Fibroblast of lung (primary cell): ENCODE measurements at regions not wholly inside any gene's neighbourhood (a gene's known extent, or its start where the extent isn't known, plus 50 kb on each side); places are given as distances from the start of the nearest gene placed in this dataset.

Experiments
- DNase-seq, 2 donors: peaks; one replicate each; pipeline versions ENCODE4 v3.0.0 to v3.0.0-alpha.2; 2010; ENCODE audit warnings: low read depth in 2 of 2
- H2AFZ ChIP-seq: 2 replicates; pipeline ENCODE4 v1.5.1; 2012; ENCODE audit warnings: low read length, control low read depth, inconsistent platforms
- H3K27ac ChIP-seq: 2 replicates; pipeline ENCODE4 v1.5.1; 2011; ENCODE audit warnings: low read length, control low read depth; ENCODE audit not compliant: insufficient read depth
- H3K27me3 ChIP-seq: 2 replicates; pipeline ENCODE4 v1.5.1; 2011; ENCODE audit warnings: mild to moderate bottlenecking, low read length; ENCODE audit not compliant: control insufficient read depth, insufficient read depth
- H3K36me3 ChIP-seq: 2 replicates; pipeline ENCODE4 v1.5.1; 2011; ENCODE audit warnings: low read length; ENCODE audit not compliant: control insufficient read depth, insufficient read depth
- H3K4me1 ChIP-seq: 2 replicates; pipeline ENCODE4 v1.5.1; 2011; ENCODE audit warnings: low read length; ENCODE audit not compliant: control insufficient read depth, insufficient read depth; ENCODE audit errors: extremely low read depth
- H3K4me2 ChIP-seq: 2 replicates; pipeline ENCODE4 v1.5.1; 2011; ENCODE audit warnings: low read length, control low read depth; ENCODE audit not compliant: insufficient read depth; ENCODE audit errors: extremely low read depth
- H3K4me3 ChIP-seq, 4 experiments: fragments of 200-600 bp in 1 of 4; sonication (generic) in 1 of 4; replicated peaks in 1 of 4; 2 replicates each; pipeline ENCODE4 v1.5.1; 2011 to 2016; ENCODE audit warnings: low read length in 4 of 4, low read depth in 3 of 4, mild to moderate bottlenecking in 3 of 4, control low read depth in 2 of 4, inconsistent platforms in 1 of 4, mixed read lengths in 1 of 4; ENCODE audit not compliant: insufficient read depth in 1 of 4; ENCODE audit errors: control extremely low read depth in 1 of 4
- H3K79me2 ChIP-seq: 2 replicates; pipeline ENCODE4 v1.5.1; 2012; ENCODE audit warnings: mild to moderate bottlenecking, low read length, inconsistent platforms; ENCODE audit not compliant: control insufficient read depth, insufficient read depth
- H3K9ac ChIP-seq: 2 replicates; pipeline ENCODE4 v1.5.1; 2011; ENCODE audit warnings: mild to moderate bottlenecking, low read length, control low read depth; ENCODE audit not compliant: insufficient read depth
- H3K9me3 ChIP-seq: 2 replicates; pipeline ENCODE4 v1.5.1; 2012; ENCODE audit warnings: low read depth, low read length; ENCODE audit not compliant: control insufficient read depth, insufficient read depth
- H4K20me1 ChIP-seq: 2 replicates; pipeline ENCODE4 v1.5.1; 2011; ENCODE audit warnings: low read length; ENCODE audit not compliant: control insufficient read depth, insufficient read depth; ENCODE audit errors: extremely low read depth
- CTCF ChIP-seq, 2 donors: IDR thresholded peaks in 1 of 2; conservative IDR thresholded peaks in 1 of 2; 1 replicate in 1 of 2; 2 replicates in 1 of 2; pipeline ENCODE4 v1.5.1; 2011 to 2012; ENCODE audit warnings: low read length in 2 of 2, control low read depth in 1 of 2, inconsistent platforms in 1 of 2, low read depth in 1 of 2, mild to moderate bottlenecking in 1 of 2
- EZH2 ChIP-seq: IDR thresholded peaks from 2 replicates; pipeline ENCODE4 v1.5.1; 2012; ENCODE audit warnings: low read length, control low read depth, mild to moderate bottlenecking; ENCODE audit errors: missing control alignments

GRCh38 chr10:121291823-121292222 lies 306.4 kb downstream of the FGFR2 start:
- Histone ChIP-seq H2AFZ (no peak overlapping the region), H3K4me2 (no peak overlapping the region), H3K9ac (no peak overlapping the region), H4K20me1 (no peaks in the 10 kb centered on the region), H3K27me3 (no peaks in the 10 kb centered on the region), H3K4me1 (no peaks in the 10 kb centered on the region), H3K27ac (no peak overlapping the region), H3K79me2 (no peaks in the 10 kb centered on the region), H3K4me3 (no peak overlapping the region), H3K9me3 (no peaks in the 10 kb centered on the region), H3K36me3 (no peaks in the 10 kb centered on the region)
- DNase-seq, result no peak
- TF ChIP-seq EZH2, result no peak
- TF ChIP-seq CTCF (conservative IDR thresholded peaks at IDR 0.05 in 1 of 2, IDR thresholded peaks at IDR 0.05 in 1 of 2; ENCODE audit: low read depth in 1 of 2, low read length in 2 of 2), result no peak

GRCh38 chr10:121292321-121292720 lies 305.9 kb downstream of the FGFR2 start:
- Histone ChIP-seq H3K9ac (no peak overlapping the region), H3K36me3 (no peaks in the 10 kb centered on the region), H3K9me3 (no peaks in the 10 kb centered on the region), H3K27me3 (no peaks in the 10 kb centered on the region), H3K79me2 (no peaks in the 10 kb centered on the region), H3K27ac (no peak overlapping the region), H2AFZ (no peak overlapping the region), H3K4me1 (no peaks in the 10 kb centered on the region), H4K20me1 (no peaks in the 10 kb centered on the region), H3K4me3 (no peak overlapping the region), H3K4me2 (no peak overlapping the region)
- TF ChIP-seq EZH2 (no peak), CTCF (conservative IDR thresholded peaks at IDR 0.05 in 1 of 2, IDR thresholded peaks at IDR 0.05 in 1 of 2; ENCODE audit: low read depth in 1 of 2, low read length in 2 of 2) (no peak)
- DNase-seq, result no peak

- no peaks in the 10 kb centered on the region for H3K36me3 ChIP-seq
- H3K4me3 ChIP-seq, result no peak overlapping the region
- TF ChIP-seq CTCF (conservative IDR thresholded peaks at IDR 0.05 in 1 of 2, IDR thresholded peaks at IDR 0.05 in 1 of 2; ENCODE audit: low read depth in 1 of 2, low read length in 2 of 2), result no peak
- no peak for TF ChIP-seq EZH2
- no peak overlapping the region for H3K27ac ChIP-seq
- H3K4me1 ChIP-seq, result no peaks in the 10 kb centered on the region
- no peak overlapping the region for H3K4me2 ChIP-seq
- H4K20me1 ChIP-seq, result no peaks in the 10 kb centered on the region
- no peaks in the 10 kb centered on the region for H3K27me3 ChIP-seq
- DNase-seq, result no peak
- no peak overlapping the region for H3K9ac ChIP-seq
- no peak overlapping the region for H2AFZ ChIP-seq
- H3K9me3 ChIP-seq, result no peaks in the 10 kb centered on the region
- H3K79me2 ChIP-seq, result no peaks in the 10 kb centered on the region
Observed at GRCh38 chr10:121293110-121293509, 305.1 kb downstream of the FGFR2 start.
